Upper lobe of left lung (tissue), 6 donors: ENCODE measurements at regions not wholly inside any gene's neighbourhood (a gene's known extent, or its start where the extent isn't known, plus 50 kb on each side); places are given as distances from the start of the nearest gene placed in this dataset.
A peak's percentile ranks its signal among the peaks of the same experiment; 100 is the strongest.

Source experiments
- ATAC-seq, 2 donors: fragments of 200-7000 bp; cut with Tn5 transposase; one replicate each; pipeline ENCODE4 v1.9.1; 2022; ENCODE audit warnings: mild to moderate bottlenecking in 2 of 2, moderate library complexity in 2 of 2; ENCODE audit not compliant: low FRiP score in 2 of 2
- DNase-seq, 2 donors: peaks; one replicate each; pipeline ENCODE4 v3.0.0-alpha.2; 2019 to 2020
- H3K27ac ChIP-seq, 4 donors: fragments of 200-600 bp; sonication (generic); one replicate each; pipeline ENCODE4 v1.5.1; 2016 to 2019
- H3K27me3 ChIP-seq, 4 donors: fragments of 200-600 bp; sonication (generic); one replicate each; pipeline ENCODE4 v1.5.1; 2017 to 2019
- H3K36me3 ChIP-seq, 4 donors: fragments of 200-600 bp; sonication (generic); one replicate each; pipeline ENCODE4 v1.5.1; 2016 to 2019
- H3K4me1 ChIP-seq, 4 donors: fragments of 200-600 bp; sonication (generic); one replicate each; pipeline ENCODE4 v1.5.1; 2018 to 2019
- H3K4me3 ChIP-seq, 4 donors: fragments of 200-600 bp; sonication (generic); one replicate each; pipeline ENCODE4 v1.5.1; 2017 to 2019; ENCODE audit warnings: mild to moderate bottlenecking in 2 of 4, moderate library complexity in 1 of 4
- H3K9me3 ChIP-seq, 4 donors: fragments of 200-600 bp; sonication (generic); one replicate each; pipeline ENCODE4 v1.5.1; 2018 to 2019
- CTCF ChIP-seq, 6 experiments: fragments of 450-650 bp in 4 of 6; fragments of 200-600 bp in 2 of 6; sonication (generic) in 2 of 6; IDR thresholded peaks; one replicate each; pipeline ENCODE4 v1.5.1; 2016 to 2019; ENCODE audit warnings: antibody characterized with exemption in 6 of 6
- EP300 ChIP-seq, 4 donors: sonication (generic); formaldehyde crosslinking; IDR thresholded peaks; one replicate each; pipeline ENCODE4 v1.5.1; 2017; ENCODE audit warnings: antibody characterized with exemption in 4 of 4, control low read depth in 2 of 4
- POLR2A ChIP-seq, 4 donors: fragments of 450-650 bp; IDR thresholded peaks; one replicate each; pipeline ENCODE4 v1.5.1; 2016 to 2017; ENCODE audit warnings: antibody characterized with exemption in 4 of 4, mild to moderate bottlenecking in 2 of 4
- POLR2AphosphoS5 ChIP-seq, 2 donors: sonication (generic); formaldehyde crosslinking; IDR thresholded peaks; one replicate each; pipeline ENCODE4 v1.5.1; 2017; ENCODE audit warnings: antibody characterized with exemption in 2 of 2
- WGBS, 2 donors: methylation state at CpG; one replicate each; pipeline ENCODE4 v1.1.5; 2017 to 2018; 5-methylcytosine and 5-hydroxymethylcytosine counted together
- donor health status: DM: no; HTN: no; CAD: no; lungs with moderate emphysema.
- donor health status: DM: no; HTN: yes; CAD: no; lungs with severe emphysema.

DNA sequence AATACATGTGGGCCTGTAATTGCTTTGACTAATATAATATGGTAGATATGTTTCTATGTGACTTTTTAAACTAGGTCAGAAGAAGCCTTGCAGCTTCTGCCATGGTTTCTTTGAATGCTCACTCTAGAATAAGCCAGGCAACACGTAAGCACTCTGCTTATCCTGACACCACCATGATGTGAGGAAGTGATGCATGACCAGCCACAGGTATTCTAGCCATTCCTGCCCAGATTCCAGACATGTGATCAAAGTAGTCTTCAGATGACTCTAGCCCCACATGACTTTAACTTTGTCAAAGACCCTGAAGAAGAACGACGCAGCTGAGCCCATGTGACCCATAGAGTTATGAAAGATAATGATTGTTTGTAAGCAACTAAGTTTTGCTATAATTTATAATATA, 276.1 kb upstream of the NCAM1 start:
- no peak overlapping the region for H3K27ac ChIP-seq
- no peaks in the 10 kb centered on the region for H3K27me3 ChIP-seq
- TF ChIP-seq EP300 (IDR thresholded peaks at IDR 0.05) (no peak), CTCF (IDR thresholded peaks at IDR 0.05) (no peak), POLR2A (IDR thresholded peaks at IDR 0.05) (no peak), POLR2AphosphoS5 (IDR thresholded peaks at IDR 0.05) (no peak)

DNA sequence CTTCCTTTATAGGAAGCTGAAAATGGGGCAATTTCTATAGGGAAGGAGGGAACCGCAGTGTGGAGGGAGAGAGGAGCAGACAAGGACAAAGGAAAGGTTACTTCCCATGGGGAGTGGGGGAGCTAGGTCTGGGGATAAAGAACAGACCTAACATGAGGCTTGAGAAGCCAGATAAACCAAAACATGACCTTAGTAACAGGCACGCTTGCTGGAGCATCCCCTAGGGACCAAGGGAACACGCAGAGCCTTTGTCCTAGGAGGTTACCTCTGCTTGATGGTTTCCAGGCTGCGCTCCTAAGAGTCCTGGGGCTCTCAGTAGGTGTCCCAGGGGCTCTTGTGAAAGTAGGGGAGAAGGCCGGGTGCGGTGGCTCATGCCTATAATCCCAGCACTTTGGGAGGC, 271.4 kb upstream of the NCAM1 start:
- WGBS, 2 donors = 93 to 97% methylated on average over 5 to 6 of the region's 6 CpGs
- Histone ChIP-seq H3K27me3 (no peaks in the 10 kb centered on the region), H3K27ac (no peak overlapping the region), H3K36me3 (no peaks in the 10 kb centered on the region), H3K4me1 (no peaks in the 10 kb centered on the region), H3K4me3 (no peak overlapping the region), H3K9me3 (no peaks in the 10 kb centered on the region)
- ATAC-seq (no peak), DNase-seq (no peak)
- TF ChIP-seq EP300 (IDR thresholded peaks at IDR 0.05) (no peak), CTCF (IDR thresholded peaks at IDR 0.05) (no peak), POLR2AphosphoS5 (IDR thresholded peaks at IDR 0.05) (no peak), POLR2A (IDR thresholded peaks at IDR 0.05) (no peak)

More for the DNA sequence above, 276.1 kb upstream of the NCAM1 start:
- H3K4me1 ChIP-seq = no peaks in the 10 kb centered on the region
- H3K36me3 ChIP-seq = no peaks in the 10 kb centered on the region
- H3K4me3 ChIP-seq = no peak overlapping the region
- ATAC-seq = no peak
- 66 to 92% methylated on average over 3 of the region's 3 CpGs for WGBS, 2 donors
- no peak for DNase-seq
- H3K9me3 ChIP-seq = peaks cover 0 to 5% (median 2%) of the 10 kb centered on the region in 4 donors

DNA sequence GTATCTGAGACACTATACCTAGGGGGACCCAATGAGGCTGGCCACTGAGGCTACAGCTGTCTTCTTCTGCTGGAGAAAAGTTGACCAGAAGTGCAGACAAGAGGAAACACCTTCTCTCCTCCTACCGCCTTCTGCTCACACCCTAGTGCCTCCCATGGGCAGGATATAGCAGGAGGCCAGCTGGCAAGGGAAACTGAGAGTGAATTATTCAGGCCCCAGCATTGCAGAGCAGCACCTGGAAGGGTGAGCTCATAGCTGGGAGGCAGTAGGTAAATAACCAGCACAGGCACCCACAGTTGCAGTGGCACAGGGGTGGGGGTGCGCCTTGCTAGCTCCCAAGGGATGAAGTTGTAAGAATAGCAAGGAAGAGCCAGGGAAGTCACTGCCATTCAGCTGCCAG, 267.4 kb upstream of the NCAM1 start:
- no peaks in the 10 kb centered on the region for H3K9me3 ChIP-seq
- no peak for TF ChIP-seq CTCF (IDR thresholded peaks at IDR 0.05)
- 92 to 97% methylated on average over 2 of the region's 2 CpGs for WGBS, 2 donors

GRCh38 chr11:112694245-112694644, 267.0 kb upstream of the NCAM1 start:
- 80 to 100% methylated on average over 1 of the region's 1 CpG for WGBS, 2 donors
- Histone ChIP-seq H3K36me3 (no peaks in the 10 kb centered on the region), H3K4me3 (no peak overlapping the region), H3K4me1 (no peaks in the 10 kb centered on the region), H3K27ac (no peak overlapping the region), H3K27me3 (no peaks in the 10 kb centered on the region), H3K9me3 (no peaks in the 10 kb centered on the region)
- ATAC-seq = peak in 1 of 2 donors; percentile 20
- DNase-seq = no peak
- no peak for TF ChIP-seq CTCF (IDR thresholded peaks at IDR 0.05)
- TF ChIP-seq POLR2A (IDR thresholded peaks at IDR 0.05) = no peak
- no peak for TF ChIP-seq POLR2AphosphoS5 (IDR thresholded peaks at IDR 0.05)
- TF ChIP-seq EP300 (IDR thresholded peaks at IDR 0.05) = no peak

More for the DNA sequence above, 267.4 kb upstream of the NCAM1 start:
- H3K27ac ChIP-seq = no peak overlapping the region
- no peak for ATAC-seq
- DNase-seq = no peak
- no peak overlapping the region for H3K4me3 ChIP-seq
- no peaks in the 10 kb centered on the region for H3K36me3 ChIP-seq
- no peaks in the 10 kb centered on the region for H3K4me1 ChIP-seq
- no peaks in the 10 kb centered on the region for H3K27me3 ChIP-seq

GRCh38 chr11:112694813-112695212, 266.4 kb upstream of the NCAM1 start:
- no peaks in the 10 kb centered on the region for H3K9me3 ChIP-seq
- no peaks in the 10 kb centered on the region for H3K4me1 ChIP-seq
- no peak for DNase-seq
- H3K36me3 ChIP-seq = no peaks in the 10 kb centered on the region
- no peak for TF ChIP-seq EP300 (IDR thresholded peaks at IDR 0.05)
- no peak for TF ChIP-seq CTCF (IDR thresholded peaks at IDR 0.05)
- no peak for TF ChIP-seq POLR2A (IDR thresholded peaks at IDR 0.05)
- no peak for TF ChIP-seq POLR2AphosphoS5 (IDR thresholded peaks at IDR 0.05)
- no peaks in the 10 kb centered on the region for H3K27me3 ChIP-seq
- no peak overlapping the region for H3K4me3 ChIP-seq
- H3K27ac ChIP-seq = no peak overlapping the region
- WGBS, 2 donors = 55 to 66% methylated on average over 3 of the region's 3 CpGs
- ATAC-seq = peak in 1 of 2 donors; percentile 63
